ENCODE measurements at regions not wholly inside any gene's neighbourhood (a gene's known extent, or its start where the extent isn't known, plus 50 kb on each side); places are given as distances from the start of the nearest gene placed in this dataset.

GRCh38 chr14:22384167-22384549 is 204.9 kb downstream of the DAD1 start:
- Histone ChIP-seq H3K9ac (no peak overlapping the region), H3K9me3 (ENCODE audit: control insufficient read depth, low read length) (no peaks in the 10 kb centered on the region), H3K27ac (no peak overlapping the region), H3K79me2 (no peaks in the 10 kb centered on the region), H3K27me3 (ENCODE audit: control insufficient read depth, insufficient read depth, low read length) (no peaks in the 10 kb centered on the region), H3K4me3 (ENCODE audit: low read depth, low read length) (no peak overlapping the region), H3K4me2 (ENCODE audit: low read length) (no peak overlapping the region), H2AFZ (no peak overlapping the region), H3K4me1 (no peaks in the 10 kb centered on the region), H3K36me3 (ENCODE audit: control insufficient read depth, insufficient read depth, low read length) (no peaks in the 10 kb centered on the region)
- no peak for TF ChIP-seq CTCF (IDR thresholded peaks at IDR 0.05)

- H3K9me3 ChIP-seq (ENCODE audit: control insufficient read depth, low read length): no peaks in the 10 kb centered on the region
- H3K4me2 ChIP-seq (ENCODE audit: low read length): no peak overlapping the region
- H3K27me3 ChIP-seq (ENCODE audit: control insufficient read depth, insufficient read depth, low read length): no peaks in the 10 kb centered on the region
- no peak overlapping the region for H3K4me3 ChIP-seq (ENCODE audit: low read depth, low read length)
- TF ChIP-seq CTCF (IDR thresholded peaks at IDR 0.05): no peak
- no peak overlapping the region for H2AFZ ChIP-seq
- no peaks in the 10 kb centered on the region for H3K4me1 ChIP-seq
- H3K36me3 ChIP-seq (ENCODE audit: control insufficient read depth, insufficient read depth, low read length): no peaks in the 10 kb centered on the region
- no peak overlapping the region for H3K9ac ChIP-seq
- H3K79me2 ChIP-seq: no peaks in the 10 kb centered on the region
- no peak overlapping the region for H3K27ac ChIP-seq
These were observed 205.4 kb downstream of the DAD1 start for GRCh38 chr14:22383515-22384166.

GRCh38 chr14:22382955-22383354 is 206.1 kb downstream of the DAD1 start:
- Histone ChIP-seq H3K9me3 (ENCODE audit: control insufficient read depth, low read length) (no peaks in the 10 kb centered on the region), H3K4me1 (no peaks in the 10 kb centered on the region), H3K4me2 (ENCODE audit: low read length) (no peak overlapping the region), H3K27me3 (ENCODE audit: control insufficient read depth, insufficient read depth, low read length) (no peaks in the 10 kb centered on the region), H3K79me2 (no peaks in the 10 kb centered on the region), H3K9ac (no peak overlapping the region), H3K36me3 (ENCODE audit: control insufficient read depth, insufficient read depth, low read length) (no peaks in the 10 kb centered on the region), H3K27ac (no peak overlapping the region), H3K4me3 (ENCODE audit: low read depth, low read length) (no peak overlapping the region), H2AFZ (no peak overlapping the region)
- no peak for TF ChIP-seq CTCF (IDR thresholded peaks at IDR 0.05)

- Histone ChIP-seq H3K4me3 (ENCODE audit: low read depth, low read length) (no peak overlapping the region), H3K4me2 (ENCODE audit: low read length) (no peak overlapping the region), H3K4me1 (no peaks in the 10 kb centered on the region), H3K79me2 (no peaks in the 10 kb centered on the region), H3K9me3 (ENCODE audit: control insufficient read depth, low read length) (no peaks in the 10 kb centered on the region), H3K27me3 (ENCODE audit: control insufficient read depth, insufficient read depth, low read length) (no peaks in the 10 kb centered on the region), H3K36me3 (ENCODE audit: control insufficient read depth, insufficient read depth, low read length) (no peaks in the 10 kb centered on the region), H3K9ac (no peak overlapping the region), H2AFZ (no peak overlapping the region), H3K27ac (no peak overlapping the region)
- no peak for TF ChIP-seq CTCF (IDR thresholded peaks at IDR 0.05)
These were observed 206.6 kb downstream of the DAD1 start for GRCh38 chr14:22382395-22382794.

- no peak overlapping the region for H3K4me3 ChIP-seq (ENCODE audit: low read depth, low read length)
- H3K4me2 ChIP-seq (ENCODE audit: low read length): no peak overlapping the region
- H3K79me2 ChIP-seq: no peaks in the 10 kb centered on the region
- H3K27ac ChIP-seq: no peak overlapping the region
- TF ChIP-seq CTCF (IDR thresholded peaks at IDR 0.05): no peak
- H3K4me1 ChIP-seq: no peaks in the 10 kb centered on the region
- no peaks in the 10 kb centered on the region for H3K9me3 ChIP-seq (ENCODE audit: control insufficient read depth, low read length)
- no peaks in the 10 kb centered on the region for H3K27me3 ChIP-seq (ENCODE audit: control insufficient read depth, insufficient read depth, low read length)
- H2AFZ ChIP-seq: no peak overlapping the region
- no peak overlapping the region for H3K9ac ChIP-seq
- H3K36me3 ChIP-seq (ENCODE audit: control insufficient read depth, insufficient read depth, low read length): no peaks in the 10 kb centered on the region
These were observed 207.3 kb downstream of the DAD1 start for GRCh38 chr14:22381766-22382165.
